GM21515 (cell line): ENCODE measurements at regions not wholly inside any gene's neighbourhood (a gene's known extent, or its start where the extent isn't known, plus 50 kb on each side); places are given as distances from the start of the nearest gene placed in this dataset.

Source experiments
- ATAC-seq: cut with Tn5 transposase; IDR thresholded peaks from one replicate; pipeline ENCODE4 v1.9.1; 2021; ENCODE audit not compliant: unreplicated experiment

GRCh38 chr1:194309269-194309668 is 1122.9 kb upstream of the B3GALT2 start:
- ATAC-seq, result no peak

- ATAC-seq, result no peak
These were observed 1114.4 kb upstream of the B3GALT2 start for GRCh38 chr1:194300776-194301175.

- ATAC-seq, result no peak
These were observed 1113.9 kb upstream of the B3GALT2 start for GRCh38 chr1:194300340-194300739.

GRCh38 chr1:194298007-194298598 is 1111.7 kb upstream of the B3GALT2 start:
- no peak for ATAC-seq

GRCh38 chr1:194297094-194297493 is 1110.7 kb upstream of the B3GALT2 start:
- ATAC-seq, result no peak

GRCh38 chr1:194296201-194296600 is 1109.8 kb upstream of the B3GALT2 start:
- ATAC-seq, result no peak

GRCh38 chr1:194295685-194296084 is 1109.3 kb upstream of the B3GALT2 start:
- ATAC-seq, result peak; percentile 93

- no peak for ATAC-seq
These were observed 1107.5 kb upstream of the B3GALT2 start for GRCh38 chr1:194293851-194294405.

GRCh38 chr1:194292966-194293365 is 1106.6 kb upstream of the B3GALT2 start:
- ATAC-seq, result no peak

- peak; percentile 95 for ATAC-seq
These were observed 1103.3 kb upstream of the B3GALT2 start for GRCh38 chr1:194289569-194290266.

- no peak for ATAC-seq
These were observed 1101.8 kb upstream of the B3GALT2 start for GRCh38 chr1:194288238-194288637.

GRCh38 chr1:194281376-194281775 is 1095.0 kb upstream of the B3GALT2 start:
- ATAC-seq, result no peak

- ATAC-seq, result no peak
These were observed 1094.0 kb upstream of the B3GALT2 start for GRCh38 chr1:194280463-194280862.

GRCh38 chr1:194279975-194280374 is 1093.6 kb upstream of the B3GALT2 start:
- ATAC-seq, result peak; percentile 89

- ATAC-seq, result peak; percentile 46
These were observed 1091.5 kb upstream of the B3GALT2 start for GRCh38 chr1:194277927-194278326.

GRCh38 chr1:194273660-194274059 is 1087.2 kb upstream of the B3GALT2 start:
- ATAC-seq, result no peak

- ATAC-seq, result no peak
These were observed 1082.4 kb upstream of the B3GALT2 start for GRCh38 chr1:194268839-194269238.

- no peak for ATAC-seq
These were observed 1080.6 kb upstream of the B3GALT2 start for GRCh38 chr1:194267021-194267420.

GRCh38 chr1:194256010-194256409 is 1069.6 kb upstream of the B3GALT2 start:
- no peak for ATAC-seq

GRCh38 chr1:194252199-194252598 is 1065.8 kb upstream of the B3GALT2 start:
- ATAC-seq, result no peak

- ATAC-seq, result no peak
These were observed 1054.8 kb upstream of the B3GALT2 start for GRCh38 chr1:194241215-194241614.

GRCh38 chr1:194233069-194233468 is 1046.7 kb upstream of the B3GALT2 start:
- no peak for ATAC-seq
